ENCODE measurements at regions not wholly inside any gene's neighbourhood (a gene's known extent, or its start where the extent isn't known, plus 50 kb on each side); places are given as distances from the start of the nearest gene placed in this dataset.

- Mint-ChIP-seq H3K4me1 (ENCODE audit: low read depth, unreplicated experiment) (no peaks in the 10 kb centered on the region), H3K27ac (ENCODE audit: unreplicated experiment) (no peak overlapping the region), H3K9me3 (ENCODE audit: unreplicated experiment) (peaks cover 5% of the 10 kb centered on the region), H3K27me3 (ENCODE audit: low read depth, unreplicated experiment) (peaks cover 53% of the 10 kb centered on the region), H3K36me3 (ENCODE audit: low read depth, unreplicated experiment) (no peaks in the 10 kb centered on the region), H3K4me3 (ENCODE audit: unreplicated experiment) (no peak overlapping the region)
- no peak for DNase-seq (ENCODE audit: low read depth)
- H3K79me2 ChIP-seq (ENCODE audit: insufficient read depth, low read length), result no peaks in the 10 kb centered on the region
- H3K27ac ChIP-seq (ENCODE audit: low read depth, low read length), result no peak overlapping the region
- no peak for TF ChIP-seq EZH2 (IDR thresholded peaks at IDR 0.05; ENCODE audit: insufficient read depth, low read length)
- TF ChIP-seq CTCF (IDR thresholded peaks at IDR 0.05; ENCODE audit: insufficient read depth, low read depth, low read length), result no peak
- H4K20me1 ChIP-seq (ENCODE audit: insufficient read depth, low read length), result no peaks in the 10 kb centered on the region
- H3K9ac ChIP-seq (ENCODE audit: low read length), result no peak overlapping the region
- no peak overlapping the region for H3K4me3 ChIP-seq (ENCODE audit: insufficient read depth, low read depth, low read length)
- H3K4me2 ChIP-seq (ENCODE audit: low read length), result no peak overlapping the region
- no peaks in the 10 kb centered on the region for H3K9me3 ChIP-seq (ENCODE audit: insufficient read depth, low read depth, low read length)
- no peak overlapping the region for H2AFZ ChIP-seq (ENCODE audit: low read depth, low read length)
- no peaks in the 10 kb centered on the region for H3K36me3 ChIP-seq (ENCODE audit: insufficient read depth, low read length)
- H3K4me1 ChIP-seq (ENCODE audit: insufficient read depth, low read length), result no peaks in the 10 kb centered on the region
- no peak for FAIRE-seq
- peaks cover 12% of the 10 kb centered on the region for H3K27me3 ChIP-seq (ENCODE audit: insufficient read depth, low read length)
Measured at GRCh38 chr15:73813589-73813988, 59.8 kb upstream of the TBC1D21 start.

GRCh38 chr15:73818308-73818985 lies 54.9 kb upstream of the TBC1D21 start:
- H3K36me3 Mint-ChIP-seq (ENCODE audit: low read depth, unreplicated experiment), result peaks cover 1% of the 10 kb centered on the region
- H3K4me3 Mint-ChIP-seq (ENCODE audit: unreplicated experiment), result no peak overlapping the region
- Histone ChIP-seq H3K9me3 (ENCODE audit: insufficient read depth, low read depth, low read length) (no peaks in the 10 kb centered on the region), H3K36me3 (ENCODE audit: insufficient read depth, low read length) (no peaks in the 10 kb centered on the region), H3K9ac (ENCODE audit: low read length) (no peak overlapping the region), H2AFZ (ENCODE audit: low read depth, low read length) (no peak overlapping the region), H3K4me1 (ENCODE audit: insufficient read depth, low read length) (no peaks in the 10 kb centered on the region), H3K4me3 (ENCODE audit: insufficient read depth, low read depth, low read length) (no peak overlapping the region), H3K27me3 (ENCODE audit: insufficient read depth, low read length) (peaks cover 11% of the 10 kb centered on the region), H3K79me2 (ENCODE audit: insufficient read depth, low read length) (no peaks in the 10 kb centered on the region), H3K27ac (ENCODE audit: low read depth, low read length) (no peak overlapping the region), H4K20me1 (ENCODE audit: insufficient read depth, low read length) (no peaks in the 10 kb centered on the region), H3K4me2 (ENCODE audit: low read length) (no peak overlapping the region)
- TF ChIP-seq EZH2 (IDR thresholded peaks at IDR 0.05; ENCODE audit: insufficient read depth, low read length), result no peak
- TF ChIP-seq CTCF (IDR thresholded peaks at IDR 0.05; ENCODE audit: insufficient read depth, low read depth, low read length), result no peak
- H3K9me3 Mint-ChIP-seq (ENCODE audit: unreplicated experiment), result peaks cover 16% of the 10 kb centered on the region
- FAIRE-seq, result no peak
- H3K27ac Mint-ChIP-seq (ENCODE audit: unreplicated experiment), result no peak overlapping the region
- DNase-seq (ENCODE audit: low read depth), result no peak
- peaks cover 62% of the 10 kb centered on the region for H3K27me3 Mint-ChIP-seq (ENCODE audit: low read depth, unreplicated experiment)
- H3K4me1 Mint-ChIP-seq (ENCODE audit: low read depth, unreplicated experiment), result no peaks in the 10 kb centered on the region

- Histone ChIP-seq H3K4me2 (ENCODE audit: low read length) (no peak overlapping the region), H3K79me2 (ENCODE audit: insufficient read depth, low read length) (no peaks in the 10 kb centered on the region), H3K4me3 (ENCODE audit: insufficient read depth, low read depth, low read length) (no peak overlapping the region), H4K20me1 (ENCODE audit: insufficient read depth, low read length) (no peaks in the 10 kb centered on the region), H3K27ac (ENCODE audit: low read depth, low read length) (no peak overlapping the region), H3K4me1 (ENCODE audit: insufficient read depth, low read length) (no peaks in the 10 kb centered on the region), H3K27me3 (ENCODE audit: insufficient read depth, low read length) (peaks cover 7% of the 10 kb centered on the region), H3K9ac (ENCODE audit: low read length) (no peak overlapping the region), H3K36me3 (ENCODE audit: insufficient read depth, low read length) (no peaks in the 10 kb centered on the region), H2AFZ (ENCODE audit: low read depth, low read length) (no peak overlapping the region), H3K9me3 (ENCODE audit: insufficient read depth, low read depth, low read length) (no peaks in the 10 kb centered on the region)
- no peak for DNase-seq (ENCODE audit: low read depth)
- FAIRE-seq, result no peak
- Mint-ChIP-seq H3K4me3 (ENCODE audit: unreplicated experiment) (no peak overlapping the region), H3K4me1 (ENCODE audit: low read depth, unreplicated experiment) (no peaks in the 10 kb centered on the region), H3K9me3 (ENCODE audit: unreplicated experiment) (peaks cover 12% of the 10 kb centered on the region), H3K36me3 (ENCODE audit: low read depth, unreplicated experiment) (peaks cover 1% of the 10 kb centered on the region), H3K27me3 (ENCODE audit: low read depth, unreplicated experiment) (peaks cover 49% of the 10 kb centered on the region), H3K27ac (ENCODE audit: unreplicated experiment) (no peak overlapping the region)
- TF ChIP-seq EZH2 (IDR thresholded peaks at IDR 0.05; ENCODE audit: insufficient read depth, low read length) (no peak), CTCF (IDR thresholded peaks at IDR 0.05; ENCODE audit: insufficient read depth, low read depth, low read length) (no peak)
Measured at GRCh38 chr15:73821181-73821580, 52.2 kb upstream of the TBC1D21 start.

Data from astrocyte (in vitro differentiated cells and primary cell).